ENCODE measurements at regions not wholly inside any gene's neighbourhood (a gene's known extent, or its start where the extent isn't known, plus 50 kb on each side); places are given as distances from the start of the nearest gene placed in this dataset.

GRCh38 chr12:67877727-67878126 lies 111.5 kb upstream of the IFNG-AS1 start:
- peaks cover 6% of the 10 kb centered on the region for H3K9me3 Mint-ChIP-seq
- DNase-seq, result no peak
- H3K4me3 Mint-ChIP-seq, result no peak overlapping the region
- no peaks in the 10 kb centered on the region for H3K36me3 Mint-ChIP-seq (ENCODE audit: low read depth)
- peaks cover 20% of the 10 kb centered on the region for H3K27me3 Mint-ChIP-seq (ENCODE audit: low read depth, poor library complexity)
- TF ChIP-seq CTCF (IDR thresholded peaks at IDR 0.05), result no peak
- H3K4me1 Mint-ChIP-seq, result no peaks in the 10 kb centered on the region
- no peak overlapping the region for H3K27ac Mint-ChIP-seq

- H3K27me3 Mint-ChIP-seq (ENCODE audit: low read depth, poor library complexity), result peaks cover 18% of the 10 kb centered on the region
- no peak for TF ChIP-seq CTCF (IDR thresholded peaks at IDR 0.05)
Observed at GRCh38 chr12:67879937-67880336, 109.3 kb upstream of the IFNG-AS1 start.

GRCh38 chr12:67881565-67881964 lies 107.7 kb upstream of the IFNG-AS1 start:
- peaks cover 15% of the 10 kb centered on the region for H3K27me3 Mint-ChIP-seq (ENCODE audit: low read depth, poor library complexity)
- H3K4me3 Mint-ChIP-seq, result no peak overlapping the region
- H3K9me3 Mint-ChIP-seq, result no peaks in the 10 kb centered on the region
- TF ChIP-seq CTCF (IDR thresholded peaks at IDR 0.05), result no peak
- no peaks in the 10 kb centered on the region for H3K36me3 Mint-ChIP-seq (ENCODE audit: low read depth)
- H3K27ac Mint-ChIP-seq, result no peak overlapping the region
- DNase-seq, result no peak
- H3K4me1 Mint-ChIP-seq, result no peaks in the 10 kb centered on the region

More at GRCh38 chr12:67879937-67880336, 109.3 kb upstream of the IFNG-AS1 start:
- Mint-ChIP-seq H3K9me3 (no peaks in the 10 kb centered on the region), H3K27ac (no peak overlapping the region), H3K4me3 (no peak overlapping the region), H3K36me3 (ENCODE audit: low read depth) (no peaks in the 10 kb centered on the region), H3K4me1 (no peaks in the 10 kb centered on the region)
- DNase-seq, result no peak

- no peak for TF ChIP-seq CTCF (IDR thresholded peaks at IDR 0.05)
- Mint-ChIP-seq H3K4me3 (no peak overlapping the region), H3K36me3 (ENCODE audit: low read depth) (no peaks in the 10 kb centered on the region), H3K27ac (no peak overlapping the region), H3K27me3 (ENCODE audit: low read depth, poor library complexity) (peaks cover 7% of the 10 kb centered on the region), H3K9me3 (no peaks in the 10 kb centered on the region), H3K4me1 (no peaks in the 10 kb centered on the region)
- DNase-seq, result no peak
Observed at GRCh38 chr12:67884596-67884995, 104.7 kb upstream of the IFNG-AS1 start.

- no peak for DNase-seq
- Mint-ChIP-seq H3K9me3 (no peaks in the 10 kb centered on the region), H3K27ac (no peak overlapping the region), H3K36me3 (ENCODE audit: low read depth) (no peaks in the 10 kb centered on the region), H3K4me1 (peaks cover 3% of the 10 kb centered on the region), H3K4me3 (no peak overlapping the region), H3K27me3 (ENCODE audit: low read depth, poor library complexity) (peaks cover 5% of the 10 kb centered on the region)
- TF ChIP-seq CTCF (IDR thresholded peaks at IDR 0.05), result no peak
Observed at GRCh38 chr12:67885375-67886169, 103.7 kb upstream of the IFNG-AS1 start.

- Mint-ChIP-seq H3K27me3 (ENCODE audit: low read depth, poor library complexity) (peaks cover 5% of the 10 kb centered on the region), H3K4me3 (no peak overlapping the region), H3K4me1 (peaks cover 18% of the 10 kb centered on the region), H3K9me3 (no peaks in the 10 kb centered on the region), H3K36me3 (ENCODE audit: low read depth) (no peaks in the 10 kb centered on the region), H3K27ac (no peak overlapping the region)
- DNase-seq, result no peak
- TF ChIP-seq CTCF (IDR thresholded peaks at IDR 0.05), result no peak
Observed at GRCh38 chr12:67887065-67887464, 102.2 kb upstream of the IFNG-AS1 start.

All from nephron progenitor cell (in vitro differentiated cells).